GM21515 (cell line): ENCODE measurements at regions not wholly inside any gene's neighbourhood (a gene's known extent, or its start where the extent isn't known, plus 50 kb on each side); places are given as distances from the start of the nearest gene placed in this dataset.
A peak's percentile ranks its signal among the peaks of the same experiment; 100 is the strongest.

Experiments used
- ATAC-seq: cut with Tn5 transposase; IDR thresholded peaks from one replicate; pipeline ENCODE4 v1.9.1; 2021; ENCODE audit not compliant: unreplicated experiment

GRCh38 chr14:34069854-34070582 is 119.1 kb upstream of the EGLN3 start:
- no peak for ATAC-seq

- no peak for ATAC-seq
These were observed 116.7 kb upstream of the EGLN3 start for GRCh38 chr14:34067587-34067986.

- no peak for ATAC-seq
These were observed 115.0 kb upstream of the EGLN3 start for GRCh38 chr14:34065690-34066391.

GRCh38 chr14:34065236-34065635 is 114.4 kb upstream of the EGLN3 start:
- no peak for ATAC-seq

- ATAC-seq: no peak
These were observed 113.5 kb upstream of the EGLN3 start for GRCh38 chr14:34064349-34064748.

- no peak for ATAC-seq
These were observed 112.7 kb upstream of the EGLN3 start for GRCh38 chr14:34063470-34064164.

GRCh38 chr14:34063042-34063441 is 112.2 kb upstream of the EGLN3 start:
- ATAC-seq: no peak

GRCh38 chr14:34062353-34062973 is 111.6 kb upstream of the EGLN3 start:
- no peak for ATAC-seq

- no peak for ATAC-seq
These were observed 109.8 kb upstream of the EGLN3 start for GRCh38 chr14:34060651-34060999.

GRCh38 chr14:34059925-34060650 is 109.2 kb upstream of the EGLN3 start:
- peak; percentile 84 for ATAC-seq

- ATAC-seq: no peak
These were observed 108.4 kb upstream of the EGLN3 start for GRCh38 chr14:34059037-34059924.

- ATAC-seq: no peak
These were observed 107.6 kb upstream of the EGLN3 start for GRCh38 chr14:34058510-34058909.

GRCh38 chr14:34056046-34056445 is 105.2 kb upstream of the EGLN3 start:
- ATAC-seq: no peak

- no peak for ATAC-seq
These were observed 104.5 kb upstream of the EGLN3 start for GRCh38 chr14:34055157-34055950.

GRCh38 chr14:34053666-34054065 is 102.8 kb upstream of the EGLN3 start:
- ATAC-seq: no peak

- ATAC-seq: no peak
These were observed 101.8 kb upstream of the EGLN3 start for GRCh38 chr14:34052658-34053014.

- peak; percentile 49 for ATAC-seq
These were observed 101.2 kb upstream of the EGLN3 start for GRCh38 chr14:34051966-34052657.

GRCh38 chr14:34050606-34051005 is 99.7 kb upstream of the EGLN3 start:
- no peak for ATAC-seq

- no peak for ATAC-seq
These were observed 98.9 kb upstream of the EGLN3 start for GRCh38 chr14:34049790-34050189.
